ENCODE measurements at regions not wholly inside any gene's neighbourhood (a gene's known extent, or its start where the extent isn't known, plus 50 kb on each side); places are given as distances from the start of the nearest gene placed in this dataset.
"Not testable (repeated sequence)": the region's sequence is repeated elsewhere in the genome, so short reads cannot be mapped to it uniquely, and the experiment has no call there.

- no peak for TF ChIP-seq CTCF (IDR thresholded peaks at IDR 0.05; ENCODE audit: insufficient read depth, missing control alignments)
- DNase-seq (ENCODE audit: insufficient read length, low spot score) = no peak
Measured at GRCh38 chr3:59189939-59190338, 140.1 kb upstream of the CFAP20DC start.

GRCh38 chr3:59189526-59189925 lies 139.7 kb upstream of the CFAP20DC start:
- DNase-seq (ENCODE audit: insufficient read length, low spot score) = no peak
- TF ChIP-seq CTCF (IDR thresholded peaks at IDR 0.05; ENCODE audit: insufficient read depth, missing control alignments) = no peak
- FAIRE-seq = no peak

More at GRCh38 chr3:59189939-59190338, 140.1 kb upstream of the CFAP20DC start:
- FAIRE-seq = no peak

GRCh38 chr3:59186725-59187124 lies 136.9 kb upstream of the CFAP20DC start:
- DNase-seq (ENCODE audit: insufficient read length, low spot score) (no peak), FAIRE-seq (no peak)
- TF ChIP-seq CTCF (IDR thresholded peaks at IDR 0.05; ENCODE audit: insufficient read depth, missing control alignments) = no peak

- no peak for TF ChIP-seq CTCF (IDR thresholded peaks at IDR 0.05; ENCODE audit: insufficient read depth, missing control alignments)
- no peak for FAIRE-seq
- DNase-seq (ENCODE audit: insufficient read length, low spot score) = no peak
Measured at GRCh38 chr3:59185591-59186369, 136.0 kb upstream of the CFAP20DC start.

GRCh38 chr3:59180006-59180405 lies 130.2 kb upstream of the CFAP20DC start:
- no peak for TF ChIP-seq CTCF (IDR thresholded peaks at IDR 0.05; ENCODE audit: insufficient read depth, missing control alignments)
- FAIRE-seq (no peak), DNase-seq (ENCODE audit: insufficient read length, low spot score) (no peak)

- FAIRE-seq = no peak
- no peak for DNase-seq (ENCODE audit: insufficient read length, low spot score)
- TF ChIP-seq CTCF (IDR thresholded peaks at IDR 0.05; ENCODE audit: insufficient read depth, missing control alignments) = no peak
Measured at GRCh38 chr3:59178698-59179097, 128.9 kb upstream of the CFAP20DC start.

GRCh38 chr3:59171491-59171890 lies 121.7 kb upstream of the CFAP20DC start:
- FAIRE-seq = no peak
- no peak for DNase-seq (ENCODE audit: insufficient read length, low spot score)
- TF ChIP-seq CTCF (IDR thresholded peaks at IDR 0.05; ENCODE audit: insufficient read depth, missing control alignments) = no peak

GRCh38 chr3:59170166-59170565 lies 120.3 kb upstream of the CFAP20DC start:
- FAIRE-seq; DNase-seq (ENCODE audit: insufficient read length, low spot score): not testable (repeated sequence)

Measured in D721Med (cell line).